Breast epithelium (tissue), 3 donors: ENCODE measurements at regions not wholly inside any gene's neighbourhood (a gene's known extent, or its start where the extent isn't known, plus 50 kb on each side); places are given as distances from the start of the nearest gene placed in this dataset.

Source experiments
- CTCF ChIP-seq, 3 donors: fragments of 450-650 bp; IDR thresholded peaks; one replicate each; pipeline ENCODE4 v1.5.1; 2016 to 2017; ENCODE audit warnings: antibody characterized with exemption in 3 of 3, mild to moderate bottlenecking in 3 of 3, moderate library complexity in 3 of 3
- POLR2AphosphoS5 ChIP-seq, 3 donors: sonication (generic); formaldehyde crosslinking; IDR thresholded peaks; one replicate each; pipeline ENCODE4 v1.6.1; 2017; ENCODE audit warnings: antibody characterized with exemption in 3 of 3

DNA sequence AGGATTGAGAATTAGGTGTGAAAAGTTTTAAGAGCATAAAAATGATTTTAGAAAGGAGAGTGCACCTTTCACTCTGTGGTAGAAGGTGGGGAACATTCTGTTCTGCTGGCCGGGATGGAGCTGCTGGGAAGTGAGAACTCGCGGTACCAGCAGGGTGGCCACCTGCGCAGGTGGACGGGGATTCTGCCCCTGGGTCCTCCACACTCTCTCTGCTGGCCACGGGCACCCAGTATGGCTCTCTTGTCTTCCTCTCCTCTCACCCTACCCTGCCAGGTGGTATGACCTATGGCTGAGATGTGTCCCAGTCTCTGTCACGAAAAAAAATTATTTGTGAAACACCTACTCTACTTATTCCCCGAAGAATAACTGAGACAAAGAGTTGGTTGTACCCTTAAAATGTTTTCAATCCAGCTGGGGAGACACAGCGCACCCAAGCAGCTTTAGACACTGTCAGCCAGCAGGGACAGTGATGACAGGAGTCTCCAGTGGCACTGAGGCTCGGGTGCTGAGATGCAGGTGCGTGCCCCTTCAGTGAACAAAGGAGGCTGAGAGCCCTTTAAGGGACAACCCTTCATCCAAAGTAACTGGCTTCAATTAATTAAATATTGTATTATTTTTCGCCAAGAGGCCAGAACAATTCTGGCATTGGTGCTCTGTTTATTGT lies 195.4 kb downstream of the TBXT start:
- TF ChIP-seq CTCF (IDR thresholded peaks at IDR 0.05) (no peak), POLR2AphosphoS5 (IDR thresholded peaks at IDR 0.05) (no peak)
